CD4-positive, CD25-positive, alpha-beta regulatory T cell (primary cell): ENCODE measurements at regions not wholly inside any gene's neighbourhood (a gene's known extent, or its start where the extent isn't known, plus 50 kb on each side); places are given as distances from the start of the nearest gene placed in this dataset.

Experiments
- ATAC-seq, 2 donors: fragments of 150-1000 bp; cut with Tn5 transposase; one replicate each; pipeline ENCODE4 v1.10.0; 2021; ENCODE audit warnings: low read depth in 2 of 2, moderate number of reproducible peaks in 2 of 2, moderate library complexity in 1 of 2
- DNase-seq, 3 donors: peaks; one replicate each; pipeline versions ENCODE4 v3.0.0 to v3.0.0-alpha.2; 2012 to 2022; ENCODE audit warnings: mixed read lengths in 1 of 3
- H3K27ac ChIP-seq: one replicate; pipeline ENCODE4 v1.7.0; 2013; ENCODE audit warnings: mild to moderate bottlenecking, low read length; ENCODE audit not compliant: insufficient read depth, poor library complexity, severe bottlenecking
- H3K27me3 ChIP-seq: one replicate; pipeline ENCODE4 v1.7.0; 2013; ENCODE audit warnings: low read length; ENCODE audit not compliant: control insufficient read depth, insufficient read depth
- H3K36me3 ChIP-seq: one replicate; pipeline ENCODE4 v1.7.0; 2013; ENCODE audit warnings: mild to moderate bottlenecking, low read length, moderate library complexity; ENCODE audit not compliant: control insufficient read depth, insufficient read depth
- H3K4me1 ChIP-seq: 2 replicates; pipeline ENCODE4 v1.7.0; 2013; ENCODE audit warnings: mild to moderate bottlenecking, low read length; ENCODE audit not compliant: insufficient read depth, control insufficient read depth, poor library complexity, severe bottlenecking
- H3K4me3 ChIP-seq: one replicate; pipeline ENCODE4 v1.7.0; 2013; ENCODE audit warnings: low read depth, mild to moderate bottlenecking, low read length, moderate library complexity
- H3K9me3 ChIP-seq, 2 experiments: 1 replicate in 1 of 2; 2 replicates in 1 of 2; pipeline ENCODE4 v1.7.0; 2013; ENCODE audit warnings: low read length in 2 of 2, mild to moderate bottlenecking in 1 of 2, moderate library complexity in 1 of 2; ENCODE audit not compliant: control insufficient read depth in 2 of 2
- H3K27ac Mint-ChIP-seq, 3 donors: one replicate each; pipeline ENCODE4 v1.8.0; 2020 to 2022; ENCODE audit warnings: mild to moderate bottlenecking in 3 of 3, mixed read lengths in 3 of 3, moderate library complexity in 2 of 3
- H3K27me3 Mint-ChIP-seq: one replicate; pipeline ENCODE4 v1.8.0; 2022; ENCODE audit warnings: mild to moderate bottlenecking, mixed read lengths
- H3K36me3 Mint-ChIP-seq: one replicate; pipeline ENCODE4 v1.8.0; 2020; ENCODE audit warnings: mixed read lengths
- H3K4me1 Mint-ChIP-seq, 4 donors: one replicate each; pipeline ENCODE4 v1.8.0; 2020 to 2022; ENCODE audit warnings: mixed read lengths in 4 of 4, mild to moderate bottlenecking in 1 of 4
- H3K4me3 Mint-ChIP-seq, 4 donors: one replicate each; pipeline ENCODE4 v1.8.0; 2020 to 2022; ENCODE audit warnings: mild to moderate bottlenecking in 4 of 4, mixed read lengths in 4 of 4, moderate library complexity in 3 of 4
- H3K9me3 Mint-ChIP-seq, 7 donors: one replicate each; pipeline ENCODE4 v1.8.0; 2020 to 2022; ENCODE audit warnings: mixed read lengths in 7 of 7, mild to moderate bottlenecking in 3 of 7, moderate library complexity in 2 of 7

DNA sequence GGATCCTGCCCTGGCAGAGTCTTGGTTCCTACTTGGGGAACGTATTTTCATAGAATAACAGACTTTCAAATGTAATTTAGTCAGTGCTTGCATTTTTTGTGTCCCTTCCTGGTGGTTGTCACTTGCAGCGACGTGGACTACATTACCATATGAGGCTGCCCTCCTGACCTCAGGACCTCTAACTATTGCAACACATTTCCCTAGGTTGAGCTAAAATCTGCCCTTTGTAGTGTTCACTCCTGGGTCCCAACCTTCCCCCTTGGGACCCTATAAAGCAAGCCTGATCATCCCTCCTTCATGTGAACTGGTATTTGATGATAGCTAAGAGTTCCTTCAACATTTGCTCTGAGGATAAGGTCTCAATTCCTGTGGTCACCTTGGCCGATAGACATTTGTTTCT lies 95.6 kb upstream of the CACNA1E start:
- DNase-seq (no peak), ATAC-seq (no peak)
- Histone ChIP-seq H3K27ac (no peak overlapping the region), H3K4me3 (no peak overlapping the region), H3K4me1 (peaks cover 4% of the 10 kb centered on the region), H3K27me3 (no peaks in the 10 kb centered on the region), H3K9me3 (no peaks in the 10 kb centered on the region), H3K36me3 (no peaks in the 10 kb centered on the region)
- H3K9me3 Mint-ChIP-seq, result peaks cover 0 to 1% (median 0%) of the 10 kb centered on the region in 7 donors
- H3K4me3 Mint-ChIP-seq, result no peak overlapping the region
- peak overlapping the region in 1 of 3 donors; percentile 55 for H3K27ac Mint-ChIP-seq
- peaks cover 0 to 20% (median 8%) of the 10 kb centered on the region in 4 donors for H3K4me1 Mint-ChIP-seq
- no peaks in the 10 kb centered on the region for H3K27me3 Mint-ChIP-seq
- H3K36me3 Mint-ChIP-seq, result peaks cover 3% of the 10 kb centered on the region

DNA sequence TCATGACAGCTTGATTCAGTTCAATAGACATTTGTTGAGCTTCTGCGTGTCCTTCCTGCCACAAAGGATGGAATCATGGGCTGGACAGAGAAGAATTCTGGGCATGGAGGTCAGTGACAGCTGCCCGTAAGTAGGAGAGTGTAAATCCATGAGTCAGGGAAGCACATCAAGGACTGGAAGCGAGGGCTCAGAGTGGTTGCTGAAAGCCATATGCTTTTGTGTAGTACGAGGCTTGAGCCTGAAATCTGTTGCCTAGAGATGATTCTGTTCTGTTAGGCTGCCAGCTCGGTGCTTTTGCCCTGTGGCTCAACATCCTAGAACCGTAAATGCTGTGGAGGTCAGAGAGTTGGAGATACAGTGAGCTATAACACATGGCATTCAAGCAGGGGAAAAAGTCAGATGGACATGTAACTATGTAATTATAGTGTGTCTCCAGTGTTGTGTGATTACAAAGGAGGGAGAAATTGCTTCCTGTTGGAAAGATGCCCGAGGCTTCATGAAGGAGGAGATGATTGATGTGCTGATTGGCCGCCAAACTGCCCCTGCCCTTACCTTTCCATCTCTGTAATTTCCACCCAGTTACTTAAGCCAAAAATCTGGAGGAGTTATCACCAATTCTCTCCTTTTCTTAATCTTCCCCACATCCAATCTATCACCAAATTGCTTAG lies 92.8 kb upstream of the CACNA1E start:
- Mint-ChIP-seq H3K27ac (peak overlapping the region in 1 of 3 donors; percentile 26), H3K27me3 (no peaks in the 10 kb centered on the region), H3K9me3 (peaks cover 0 to 1% (median 0%) of the 10 kb centered on the region in 7 donors), H3K4me3 (no peak overlapping the region), H3K4me1 (peaks cover 0 to 20% (median 13%) of the 10 kb centered on the region in 4 donors), H3K36me3 (peaks cover 3% of the 10 kb centered on the region)
- H3K36me3 ChIP-seq, result no peaks in the 10 kb centered on the region
- no peak for ATAC-seq
- H3K4me1 ChIP-seq, result peaks cover 28% of the 10 kb centered on the region
- no peaks in the 10 kb centered on the region for H3K27me3 ChIP-seq
- no peak for DNase-seq
- no peak overlapping the region for H3K4me3 ChIP-seq
- H3K9me3 ChIP-seq, result no peaks in the 10 kb centered on the region
- no peak overlapping the region for H3K27ac ChIP-seq

DNA sequence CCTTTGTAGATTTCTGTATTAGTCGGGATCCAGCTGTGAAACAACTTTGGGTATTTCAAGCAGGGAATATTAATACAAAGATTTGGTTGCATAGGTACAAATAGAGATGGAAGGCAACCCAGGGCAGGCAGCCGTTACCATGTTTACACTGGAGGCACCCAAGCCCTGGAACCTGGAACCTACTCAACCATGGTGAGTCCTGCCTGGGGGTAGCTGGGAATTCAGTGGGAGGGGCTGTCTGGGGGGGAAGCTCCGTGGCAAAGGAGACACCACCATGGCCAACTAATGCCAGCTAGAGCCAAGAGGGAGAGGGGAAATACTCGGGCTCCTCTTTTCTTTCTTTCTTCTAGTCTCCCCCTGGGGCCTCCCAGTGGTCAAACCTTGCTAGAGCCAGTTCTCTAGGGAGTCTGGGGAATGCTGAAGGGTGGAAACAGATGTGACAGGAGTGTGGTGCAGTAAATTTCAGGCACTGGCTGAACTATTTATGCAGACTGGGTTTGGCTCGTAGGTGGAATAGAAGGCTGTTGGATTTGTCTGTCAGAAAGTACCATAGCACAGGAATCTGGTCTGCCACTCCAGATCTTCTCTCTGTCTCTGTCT lies 91.9 kb upstream of the CACNA1E start:
- Histone ChIP-seq H3K4me1 (peaks cover 36% of the 10 kb centered on the region), H3K27me3 (no peaks in the 10 kb centered on the region), H3K9me3 (no peaks in the 10 kb centered on the region), H3K36me3 (no peaks in the 10 kb centered on the region), H3K27ac (no peak overlapping the region), H3K4me3 (no peak overlapping the region)
- ATAC-seq, result no peak
- H3K27ac Mint-ChIP-seq, result peak overlapping the region in 1 of 3 donors; percentile 89
- H3K36me3 Mint-ChIP-seq, result no peaks in the 10 kb centered on the region
- no peaks in the 10 kb centered on the region for H3K27me3 Mint-ChIP-seq
- DNase-seq, result no peak
- H3K4me3 Mint-ChIP-seq, result no peak overlapping the region
- peaks cover 0 to 20% (median 13%) of the 10 kb centered on the region in 4 donors for H3K4me1 Mint-ChIP-seq
- H3K9me3 Mint-ChIP-seq, result no peaks in the 10 kb centered on the region

DNA sequence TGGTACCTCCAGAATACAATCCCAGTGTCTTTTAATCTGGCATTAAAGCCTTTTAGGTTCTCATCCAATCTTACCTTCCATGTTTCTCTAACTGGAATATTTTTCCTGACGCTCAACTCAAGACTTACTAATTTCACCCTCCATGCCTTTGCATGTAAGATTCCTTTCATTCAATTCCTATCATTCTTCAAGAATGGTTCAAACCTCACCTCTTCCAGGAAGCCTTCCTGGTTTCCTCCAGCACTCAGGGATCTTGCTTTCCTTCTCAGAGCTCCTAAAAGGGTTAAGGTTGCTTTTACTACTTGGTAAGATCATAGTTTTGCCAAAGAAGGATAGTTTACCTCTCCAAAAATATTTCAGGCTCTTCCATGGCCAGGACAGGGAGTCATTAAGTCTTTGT lies 91.2 kb upstream of the CACNA1E start:
- no peaks in the 10 kb centered on the region for H3K36me3 Mint-ChIP-seq
- no peak overlapping the region for H3K4me3 Mint-ChIP-seq
- Histone ChIP-seq H3K27ac (no peak overlapping the region), H3K27me3 (no peaks in the 10 kb centered on the region), H3K36me3 (no peaks in the 10 kb centered on the region), H3K4me1 (peaks cover 43% of the 10 kb centered on the region), H3K4me3 (no peak overlapping the region), H3K9me3 (no peaks in the 10 kb centered on the region)
- DNase-seq, result no peak
- H3K27me3 Mint-ChIP-seq, result no peaks in the 10 kb centered on the region
- no peaks in the 10 kb centered on the region for H3K9me3 Mint-ChIP-seq
- peak overlapping the region in 1 of 3 donors; percentile 79 for H3K27ac Mint-ChIP-seq
- peaks cover 0 to 20% (median 13%) of the 10 kb centered on the region in 4 donors for H3K4me1 Mint-ChIP-seq
- ATAC-seq, result no peak

DNA sequence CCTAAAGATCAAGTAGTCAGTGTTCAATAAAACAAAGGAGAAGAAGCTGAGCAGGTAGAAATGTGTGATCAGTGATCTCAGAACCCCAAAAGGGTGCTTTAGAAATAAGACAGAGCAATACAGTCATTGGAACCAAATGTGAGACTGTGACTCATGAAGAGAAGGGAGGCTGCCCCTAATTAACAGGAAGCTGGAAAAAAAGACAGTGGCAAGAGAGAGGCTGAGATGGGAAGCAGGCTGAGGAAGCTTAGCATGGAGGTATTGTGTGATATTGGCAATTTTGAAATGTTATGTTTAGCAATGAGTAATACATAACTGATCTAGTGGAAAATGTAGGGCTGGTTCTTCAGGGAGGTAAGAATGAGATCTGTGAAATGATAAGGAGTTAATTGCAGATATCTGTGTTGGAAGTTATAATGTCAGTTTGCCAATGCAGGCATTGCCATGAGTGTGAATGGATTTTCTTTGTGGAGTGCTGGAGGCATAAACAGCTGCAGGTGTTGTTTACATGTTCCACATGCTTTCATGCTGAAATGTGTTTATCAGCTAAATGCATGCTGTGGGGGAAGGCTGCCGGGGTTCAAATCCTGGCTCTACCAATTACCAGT lies 90.6 kb upstream of the CACNA1E start:
- no peaks in the 10 kb centered on the region for H3K36me3 ChIP-seq
- H3K27ac Mint-ChIP-seq, result peak overlapping the region in 2 of 3 donors; percentile 29 to 79
- H3K27me3 ChIP-seq, result no peaks in the 10 kb centered on the region
- H3K36me3 Mint-ChIP-seq, result no peaks in the 10 kb centered on the region
- no peaks in the 10 kb centered on the region for H3K9me3 Mint-ChIP-seq
- H3K9me3 ChIP-seq, result no peaks in the 10 kb centered on the region
- no peak overlapping the region for H3K27ac ChIP-seq
- ATAC-seq, result no peak
- H3K4me1 ChIP-seq, result peaks cover 49% of the 10 kb centered on the region
- peaks cover 3 to 20% (median 14%) of the 10 kb centered on the region in 4 donors for H3K4me1 Mint-ChIP-seq
- H3K4me3 ChIP-seq, result no peak overlapping the region
- H3K4me3 Mint-ChIP-seq, result peak overlapping the region in 3 of 4 donors; percentile 42 to 63 (median 48)
- DNase-seq, result peak in 1 of 3 donors; percentile 3
- no peaks in the 10 kb centered on the region for H3K27me3 Mint-ChIP-seq

DNA sequence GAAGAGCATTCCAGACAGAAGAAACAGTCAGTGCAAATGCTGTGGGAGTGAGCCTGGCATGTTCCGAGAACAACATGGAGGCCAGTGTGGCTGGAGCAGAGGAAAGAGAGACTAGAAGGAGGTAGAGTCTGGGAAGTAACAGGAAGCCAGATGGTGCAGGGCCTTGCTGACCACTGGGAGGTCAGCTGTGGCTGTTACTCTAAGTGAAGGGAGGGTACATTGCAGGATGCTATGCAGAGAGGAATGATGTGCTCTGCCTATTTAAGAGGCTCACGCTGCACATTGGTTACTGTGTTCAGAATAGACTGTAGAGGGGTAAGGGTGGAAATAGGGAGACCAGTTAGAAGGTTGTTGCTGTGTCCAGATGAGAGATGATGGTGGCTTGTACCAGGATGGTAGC lies 88.6 kb upstream of the CACNA1E start:
- DNase-seq (no peak), ATAC-seq (no peak)
- Histone ChIP-seq H3K36me3 (no peaks in the 10 kb centered on the region), H3K27me3 (no peaks in the 10 kb centered on the region), H3K27ac (peak overlapping the region; percentile 59), H3K4me3 (no peak overlapping the region), H3K4me1 (peaks cover 65% of the 10 kb centered on the region), H3K9me3 (no peaks in the 10 kb centered on the region)
- H3K27me3 Mint-ChIP-seq, result no peaks in the 10 kb centered on the region
- no peaks in the 10 kb centered on the region for H3K9me3 Mint-ChIP-seq
- no peak overlapping the region for H3K4me3 Mint-ChIP-seq
- no peak overlapping the region for H3K27ac Mint-ChIP-seq
- no peaks in the 10 kb centered on the region for H3K36me3 Mint-ChIP-seq
- peaks cover 15 to 33% (median 18%) of the 10 kb centered on the region in 4 donors for H3K4me1 Mint-ChIP-seq

DNA sequence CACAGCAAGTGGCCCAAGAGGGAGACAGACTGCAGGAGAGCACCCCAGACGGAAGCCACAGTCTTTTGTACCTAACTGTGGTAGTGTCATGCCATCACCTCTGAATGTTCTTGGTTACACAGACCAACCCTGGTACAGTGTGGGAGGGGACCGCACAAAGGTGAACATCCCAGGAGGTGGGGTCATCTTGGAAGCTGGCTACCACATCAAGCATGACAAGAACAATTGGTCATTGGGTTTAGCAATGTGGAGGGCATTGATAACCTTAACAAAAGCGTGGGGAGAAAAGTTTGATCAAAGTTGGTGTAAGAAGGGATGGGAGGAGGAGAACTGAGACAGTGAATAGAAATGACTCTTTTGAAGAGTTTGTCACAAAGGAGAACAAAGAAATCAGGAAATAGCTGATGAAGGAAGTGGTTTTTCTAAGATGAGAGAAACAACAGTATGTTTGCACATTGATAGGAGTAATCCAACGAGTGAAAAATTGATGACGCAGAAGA lies 87.1 kb upstream of the CACNA1E start:
- H3K36me3 Mint-ChIP-seq, result no peaks in the 10 kb centered on the region

More for the DNA sequence above, 87.1 kb upstream of the CACNA1E start:
- Histone ChIP-seq H3K27me3 (no peaks in the 10 kb centered on the region), H3K4me1 (peaks cover 65% of the 10 kb centered on the region), H3K4me3 (peak overlapping the region; percentile 57), H3K9me3 (no peaks in the 10 kb centered on the region), H3K27ac (peak overlapping the region; percentile 59), H3K36me3 (no peaks in the 10 kb centered on the region)
- Mint-ChIP-seq H3K27ac (no peak overlapping the region), H3K27me3 (no peaks in the 10 kb centered on the region), H3K9me3 (no peaks in the 10 kb centered on the region), H3K4me3 (no peak overlapping the region), H3K4me1 (peaks cover 12 to 38% (median 19%) of the 10 kb centered on the region in 4 donors)
- ATAC-seq (peak; percentile 87 to 89), DNase-seq (peak in 2 of 3 donors; percentile 73 to 88)
